Tibial nerve (tissue), 3 donors: ENCODE measurements at regions not wholly inside any gene's neighbourhood (a gene's known extent, or its start where the extent isn't known, plus 50 kb on each side); places are given as distances from the start of the nearest gene placed in this dataset.

Source experiments
- POLR2A ChIP-seq, 2 donors: fragments of 450-650 bp; IDR thresholded peaks; one replicate each; pipeline ENCODE4 v1.6.1; 2017; ENCODE audit warnings: antibody characterized with exemption in 2 of 2, mild to moderate bottlenecking in 2 of 2, moderate library complexity in 2 of 2
- TF ChIP-seq, protein P1 (sequence below), 5 experiments: fragments of 200-600 bp in 3 of 5; fragments of 450-650 bp in 2 of 5; sonication (generic) in 3 of 5; IDR thresholded peaks; one replicate each; pipeline ENCODE4 v1.5.1; 2016 to 2019; ENCODE audit warnings: antibody characterized with exemption in 5 of 5, mild to moderate bottlenecking in 3 of 5, moderate library complexity in 2 of 5

DNA sequence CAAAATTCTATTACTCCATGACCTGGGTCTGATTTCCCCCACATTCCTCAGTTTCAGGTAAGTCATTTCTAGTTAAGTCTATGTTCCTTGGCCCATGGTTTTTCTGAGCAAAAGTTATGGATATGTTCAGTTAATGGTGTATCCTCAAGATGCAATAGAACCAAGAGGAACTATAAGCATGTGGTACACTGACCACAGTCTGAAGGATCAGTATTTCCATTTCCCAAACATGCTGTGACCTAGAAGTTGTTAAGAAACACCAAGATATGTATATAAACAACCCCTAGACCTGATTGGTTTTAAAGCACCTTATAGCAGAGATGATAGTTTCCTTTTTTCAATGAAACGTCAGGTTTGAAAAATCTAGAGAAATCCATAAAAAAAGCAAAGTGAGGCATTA, 94.2 kb upstream of the ABCB5 start:
- TF ChIP-seq, protein P1, sequence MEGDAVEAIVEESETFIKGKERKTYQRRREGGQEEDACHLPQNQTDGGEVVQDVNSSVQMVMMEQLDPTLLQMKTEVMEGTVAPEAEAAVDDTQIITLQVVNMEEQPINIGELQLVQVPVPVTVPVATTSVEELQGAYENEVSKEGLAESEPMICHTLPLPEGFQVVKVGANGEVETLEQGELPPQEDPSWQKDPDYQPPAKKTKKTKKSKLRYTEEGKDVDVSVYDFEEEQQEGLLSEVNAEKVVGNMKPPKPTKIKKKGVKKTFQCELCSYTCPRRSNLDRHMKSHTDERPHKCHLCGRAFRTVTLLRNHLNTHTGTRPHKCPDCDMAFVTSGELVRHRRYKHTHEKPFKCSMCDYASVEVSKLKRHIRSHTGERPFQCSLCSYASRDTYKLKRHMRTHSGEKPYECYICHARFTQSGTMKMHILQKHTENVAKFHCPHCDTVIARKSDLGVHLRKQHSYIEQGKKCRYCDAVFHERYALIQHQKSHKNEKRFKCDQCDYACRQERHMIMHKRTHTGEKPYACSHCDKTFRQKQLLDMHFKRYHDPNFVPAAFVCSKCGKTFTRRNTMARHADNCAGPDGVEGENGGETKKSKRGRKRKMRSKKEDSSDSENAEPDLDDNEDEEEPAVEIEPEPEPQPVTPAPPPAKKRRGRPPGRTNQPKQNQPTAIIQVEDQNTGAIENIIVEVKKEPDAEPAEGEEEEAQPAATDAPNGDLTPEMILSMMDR (IDR thresholded peaks at IDR 0.05) = no peak
- no peak for TF ChIP-seq POLR2A (IDR thresholded peaks at IDR 0.05)
